CD4-positive, alpha-beta T cell treated with Interleukin-12 subunit alpha and Interleukin-12 subunit beta, for 1 hour (primary cell): ENCODE measurements at regions not wholly inside any gene's neighbourhood (a gene's known extent, or its start where the extent isn't known, plus 50 kb on each side); places are given as distances from the start of the nearest gene placed in this dataset.
"Not testable (repeated sequence)": the region's sequence is repeated elsewhere in the genome, so short reads cannot be mapped to it uniquely, and the experiment has no call there.

Experiments
- DNase-seq: peaks from one replicate; pipeline ENCODE4 v3.0.0-alpha.2; 2020

DNA sequence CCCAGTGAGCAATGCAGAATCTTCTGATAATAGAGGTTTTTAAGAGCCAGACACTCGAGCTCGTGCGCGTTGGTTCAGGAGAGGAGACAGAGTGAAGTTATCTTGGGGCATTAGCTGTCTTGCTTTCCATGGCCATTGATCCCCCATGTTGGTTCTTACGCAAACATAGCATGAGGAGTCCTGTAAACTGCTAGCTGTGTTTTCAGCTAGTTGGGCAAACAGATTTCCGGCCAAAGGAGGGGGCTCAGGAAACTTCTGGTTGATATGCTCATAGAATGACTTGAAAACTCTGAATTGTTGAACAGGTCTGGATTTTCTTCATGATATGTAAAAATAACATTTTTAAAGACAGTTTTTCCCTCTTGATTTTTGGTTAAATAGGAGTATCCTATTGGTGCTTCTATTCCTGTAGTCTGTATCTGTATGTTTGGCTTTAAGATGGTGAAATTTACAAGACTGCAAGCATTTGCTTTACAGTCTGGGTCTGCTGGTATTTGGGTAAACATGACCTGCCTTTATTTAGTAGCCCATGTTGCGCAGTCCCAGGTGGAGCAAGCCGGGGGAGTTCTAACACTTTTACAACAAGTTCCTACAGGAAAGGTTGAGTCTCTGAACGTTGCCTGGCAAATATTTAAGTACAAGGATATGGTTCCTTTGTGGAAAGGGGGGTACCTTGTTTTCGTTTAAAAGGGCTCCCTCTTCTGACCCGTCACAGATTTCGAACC is 218.4 kb upstream of the KCND2 start:
- no peak for DNase-seq

DNA sequence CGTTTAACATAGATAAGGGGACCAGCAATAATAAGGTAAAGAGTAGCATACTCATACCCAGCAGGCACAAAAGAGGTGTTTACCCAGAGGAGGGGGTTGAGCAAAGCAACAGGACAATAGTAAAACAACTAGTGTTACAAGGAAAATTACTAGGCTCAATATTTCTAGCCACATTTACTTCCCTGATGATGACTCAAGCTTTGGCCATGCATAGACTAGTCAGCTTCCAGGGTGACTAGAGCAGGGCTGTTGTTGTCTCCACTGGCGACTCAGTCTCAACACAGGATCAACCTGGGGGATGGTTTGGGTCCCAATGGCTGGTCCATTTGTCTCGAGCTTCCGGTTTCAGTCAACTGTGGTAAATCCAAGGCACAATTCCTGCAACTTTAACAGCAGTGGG is 217.7 kb upstream of the KCND2 start:
- DNase-seq, result no peak

DNA sequence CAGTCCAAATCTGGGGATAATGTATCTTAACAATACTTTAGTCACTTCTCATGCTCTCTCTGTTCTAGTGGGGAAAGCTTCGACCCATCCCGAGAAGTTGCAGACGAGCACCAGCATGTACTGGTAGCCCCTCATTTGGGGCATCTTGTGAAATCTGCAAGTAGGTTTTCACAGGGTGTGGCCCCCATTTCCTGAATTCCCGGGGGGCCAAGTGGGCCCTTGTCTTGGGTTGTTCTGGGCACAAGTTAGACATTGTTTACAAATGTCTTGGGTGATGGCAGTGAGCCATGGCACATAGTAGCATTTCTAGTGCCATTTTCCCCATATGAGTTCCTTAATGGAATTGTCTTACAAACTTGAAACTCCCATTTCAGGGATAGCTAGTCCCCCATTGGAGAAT is 216.7 kb upstream of the KCND2 start:
- DNase-seq, result no peak

DNA sequence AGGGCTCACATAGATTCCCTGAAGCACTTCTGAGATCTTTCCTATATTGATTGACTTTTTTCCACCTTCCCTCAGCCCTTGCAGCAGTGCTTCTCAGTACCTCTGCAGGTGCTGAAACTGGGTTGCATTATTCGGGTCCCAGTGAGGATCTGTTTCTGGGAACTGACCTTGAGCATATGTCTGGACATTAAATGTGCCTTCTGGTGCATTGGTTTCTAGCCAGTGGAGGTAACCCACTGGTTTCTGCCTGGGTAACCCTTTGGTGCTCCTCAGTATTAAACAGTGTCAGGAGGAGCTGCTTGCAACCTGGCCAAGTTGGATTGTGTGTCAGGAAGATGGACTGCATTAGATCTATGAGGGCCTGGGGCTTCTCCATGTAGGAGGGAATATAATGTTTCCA is 213.3 kb upstream of the KCND2 start:
- DNase-seq, result no peak

DNA sequence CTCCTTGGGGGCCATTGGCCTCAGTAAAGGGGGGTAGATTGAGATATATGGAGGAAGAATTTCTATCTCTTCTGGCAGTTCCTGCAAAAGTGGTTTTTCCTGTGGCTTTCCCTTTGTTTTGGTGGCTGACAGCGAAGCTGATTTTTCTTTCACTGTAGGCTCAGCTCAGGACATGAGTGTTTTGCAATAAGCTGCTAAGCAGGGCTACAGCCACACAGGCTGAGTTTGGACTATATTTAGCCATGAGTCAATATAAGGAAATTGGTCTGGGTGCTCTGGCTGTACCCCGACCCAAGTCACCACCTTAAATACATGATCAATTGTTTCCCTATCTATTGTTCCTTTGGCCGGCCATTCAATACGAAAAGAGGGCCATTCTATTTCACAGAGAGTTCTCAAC is 212.7 kb upstream of the KCND2 start:
- no peak for DNase-seq

DNA sequence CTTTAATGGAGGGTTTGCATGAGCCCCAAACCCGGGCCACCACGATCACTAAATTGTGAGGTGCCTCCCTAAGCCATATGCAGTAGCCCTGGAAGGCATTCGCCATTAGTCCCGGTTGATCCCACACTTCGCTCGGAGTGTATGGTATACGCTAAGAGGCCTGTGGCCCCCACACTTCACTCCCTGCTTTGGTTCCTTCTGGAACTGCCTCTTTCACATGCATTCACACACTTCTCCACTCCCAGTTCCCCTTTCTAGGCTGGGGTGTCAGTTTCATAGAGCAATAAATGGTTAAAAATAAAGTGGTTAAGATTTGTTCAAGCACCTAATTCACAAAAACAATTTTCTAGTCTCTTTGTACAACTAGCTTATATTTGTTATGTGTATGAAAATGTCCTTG is 212.1 kb upstream of the KCND2 start:
- DNase-seq, result no peak

DNA sequence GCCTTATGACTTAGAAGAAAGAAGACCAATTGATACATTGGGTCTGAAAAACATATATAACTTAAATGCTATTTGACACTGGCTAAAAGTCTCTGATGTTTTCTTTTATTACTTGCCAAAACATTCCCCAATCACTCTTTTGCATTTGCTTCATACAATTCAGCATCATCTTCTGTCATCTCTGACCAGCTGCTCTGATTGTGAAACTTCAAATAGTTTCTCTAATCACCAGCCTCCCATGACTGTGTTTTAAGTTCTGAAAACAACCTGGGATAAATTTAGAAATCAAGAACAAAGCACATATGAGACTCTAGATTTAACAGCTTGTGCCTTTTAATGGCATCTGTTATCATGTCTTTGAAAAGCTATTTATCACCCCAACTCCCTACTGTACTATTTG is 208.4 kb upstream of the KCND2 start:
- no peak for DNase-seq

DNA sequence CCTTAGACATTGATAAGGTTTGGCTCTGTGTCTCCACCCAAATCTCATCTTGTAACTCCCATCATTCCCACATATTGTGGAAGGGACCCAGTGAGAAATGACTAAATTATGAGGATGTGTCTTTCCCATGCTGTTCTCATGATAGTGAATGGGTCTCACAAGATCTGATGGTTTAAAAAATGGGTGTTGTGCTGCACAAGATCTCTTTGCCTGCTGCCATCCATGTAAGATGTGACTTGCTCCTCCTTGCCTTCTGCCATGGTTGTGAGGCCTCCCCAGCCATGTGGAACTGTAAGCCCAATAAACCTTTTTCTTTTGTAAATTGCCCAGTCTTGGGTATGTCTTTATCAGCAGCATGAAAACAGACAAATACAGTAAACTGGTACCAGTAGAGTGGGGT is 206.1 kb upstream of the KCND2 start:
- DNase-seq, result not testable (repeated sequence)

DNA sequence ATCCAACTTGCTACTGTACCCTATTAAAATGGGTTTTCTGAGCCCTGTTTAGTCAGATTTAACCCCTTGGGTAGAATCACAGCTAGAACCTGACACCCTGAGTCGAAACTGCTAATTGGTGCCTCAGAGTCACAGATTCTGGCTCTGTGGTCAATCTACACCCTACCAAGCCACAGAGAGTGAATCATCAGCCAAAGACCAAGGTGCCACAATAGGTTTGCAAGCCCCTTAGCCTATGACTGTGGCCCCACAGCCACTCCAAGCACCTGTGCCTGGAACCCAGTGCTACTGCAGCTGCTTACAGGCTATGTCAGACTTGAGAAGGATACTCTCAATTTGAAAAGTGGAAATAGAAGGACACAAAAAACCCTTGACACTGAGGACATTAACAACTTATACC is 202.8 kb upstream of the KCND2 start:
- no peak for DNase-seq

DNA sequence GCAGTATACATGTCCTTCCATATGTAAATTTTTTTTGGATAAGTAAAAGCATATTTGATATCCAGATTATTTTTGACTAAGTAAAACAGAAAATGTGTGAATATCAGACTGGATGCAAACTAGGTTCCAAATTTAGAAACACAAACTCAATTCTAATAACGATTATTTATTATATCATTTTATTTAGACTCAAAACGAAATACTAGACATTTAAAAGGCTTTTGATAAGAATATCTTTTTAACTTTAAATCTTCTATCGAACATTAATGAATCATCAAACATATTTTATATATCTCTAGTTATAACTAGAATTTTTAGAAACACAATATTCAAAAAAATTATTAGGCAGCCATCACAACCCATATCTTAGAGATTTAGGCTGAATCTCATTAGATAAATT is 195.2 kb upstream of the KCND2 start:
- no peak for DNase-seq

DNA sequence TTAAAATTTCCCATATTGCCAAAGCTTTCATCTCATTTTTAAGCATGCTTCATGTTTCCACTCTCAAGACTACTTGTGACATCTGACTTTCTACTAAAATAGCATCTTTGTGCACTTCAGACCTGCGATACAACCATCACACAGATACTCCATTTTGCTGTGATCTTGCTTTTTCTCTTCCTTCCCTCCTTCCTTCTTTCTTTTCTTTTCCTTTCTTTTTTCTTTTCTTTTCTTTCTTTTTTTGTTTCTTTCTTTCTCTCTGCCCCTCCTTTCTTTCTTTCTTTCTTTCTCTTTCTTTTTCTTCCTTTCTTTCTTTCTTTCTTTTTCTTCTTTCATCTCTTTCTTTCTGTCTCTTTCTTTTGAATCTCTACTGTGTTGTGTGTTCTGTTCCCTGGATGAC is 194.0 kb upstream of the KCND2 start:
- no peak for DNase-seq

DNA sequence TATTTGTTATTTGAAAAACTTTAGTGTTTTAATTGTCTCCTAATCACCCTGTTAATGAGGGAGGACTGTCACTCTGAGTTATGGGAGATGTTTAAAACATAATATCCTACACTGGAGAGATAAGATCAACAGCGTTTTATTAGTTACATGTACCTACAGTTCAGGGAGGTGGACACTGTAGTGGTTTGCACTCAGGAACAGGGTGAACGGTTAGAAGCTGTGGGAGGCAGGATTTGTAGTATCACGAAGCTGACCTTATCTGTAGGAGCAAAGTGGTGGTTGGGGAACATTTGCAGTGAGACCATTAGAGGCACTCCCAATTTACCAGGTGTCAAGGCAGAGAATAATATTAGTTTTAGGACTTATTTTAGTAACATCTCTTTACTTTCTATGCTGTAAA is 193.3 kb upstream of the KCND2 start:
- no peak for DNase-seq

DNA sequence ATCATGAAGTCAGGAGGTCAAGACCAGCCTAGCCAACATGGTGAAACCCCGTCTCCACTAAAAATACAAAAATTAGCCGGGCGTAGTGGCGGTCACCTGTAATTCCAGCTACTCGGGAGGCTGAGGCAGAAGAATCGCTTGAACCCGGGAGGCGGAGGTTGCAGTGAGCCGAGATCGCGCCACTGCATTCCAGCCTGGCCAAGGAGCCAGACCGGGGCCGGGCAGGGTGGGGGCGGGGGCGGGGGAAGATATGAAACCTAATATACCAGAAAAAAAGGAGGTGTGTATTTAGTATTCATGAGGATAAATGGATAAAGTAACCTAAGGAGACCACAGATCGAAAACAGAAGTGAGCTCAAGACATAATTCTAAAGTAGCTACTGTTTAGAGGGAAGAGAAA is 186.5 kb upstream of the KCND2 start:
- DNase-seq, result not testable (repeated sequence)

DNA sequence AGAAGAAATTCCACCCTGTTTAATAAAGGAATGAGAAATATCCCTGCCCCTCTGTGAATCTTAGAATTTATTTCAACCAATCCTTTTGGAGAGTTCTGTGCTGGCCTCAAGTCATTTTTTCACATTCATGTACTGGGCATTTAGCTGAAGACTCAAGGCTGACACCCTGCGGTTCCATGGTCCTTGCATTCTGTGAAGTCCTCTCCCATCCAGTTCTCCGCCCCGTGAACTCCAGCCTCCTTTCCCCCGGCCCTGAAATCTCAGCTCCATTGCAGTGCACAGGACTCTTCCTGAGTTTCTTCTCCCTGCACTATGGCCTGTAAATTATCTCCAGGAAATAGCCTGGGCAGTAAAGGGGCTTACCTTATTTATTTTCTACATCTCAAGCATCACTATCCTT is 183.0 kb upstream of the KCND2 start:
- no peak for DNase-seq

DNA sequence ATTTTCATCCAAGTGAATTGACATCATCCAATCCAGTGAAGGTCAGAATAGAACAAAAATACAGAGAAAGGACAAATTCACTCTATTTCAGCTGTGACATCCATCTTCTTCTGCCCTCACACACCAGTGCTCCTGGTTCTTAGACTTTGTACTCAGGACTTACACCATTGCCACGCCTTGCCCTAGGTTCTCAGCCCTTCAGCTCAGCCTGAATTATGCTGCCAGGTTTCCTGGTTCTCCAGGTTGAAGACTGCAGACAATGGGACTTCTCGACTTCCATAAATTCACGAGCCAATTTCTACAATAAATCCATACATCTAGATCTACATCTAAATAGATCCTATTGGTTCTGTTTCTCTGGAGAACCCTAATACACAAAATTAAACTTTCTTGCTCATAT is 181.2 kb upstream of the KCND2 start:
- DNase-seq, result no peak

DNA sequence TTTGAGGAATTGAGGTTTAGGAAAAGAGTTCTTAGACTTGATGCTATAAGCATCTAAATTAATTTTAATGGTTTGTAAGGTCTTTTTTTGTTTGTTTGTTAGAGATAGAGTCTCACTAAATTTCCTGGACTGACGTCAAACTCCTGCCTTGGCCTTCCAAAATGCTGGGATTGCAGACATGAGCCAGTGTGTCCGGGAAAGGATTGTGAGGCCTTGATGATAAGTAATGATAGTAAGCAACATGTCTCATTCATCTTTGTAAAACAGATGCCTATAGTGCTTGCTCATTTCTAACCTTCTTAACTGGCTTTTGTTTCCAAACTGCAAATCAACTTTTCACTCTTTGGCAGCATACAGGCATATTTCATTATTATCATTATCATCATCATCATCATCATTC is 176.0 kb upstream of the KCND2 start:
- DNase-seq, result no peak

DNA sequence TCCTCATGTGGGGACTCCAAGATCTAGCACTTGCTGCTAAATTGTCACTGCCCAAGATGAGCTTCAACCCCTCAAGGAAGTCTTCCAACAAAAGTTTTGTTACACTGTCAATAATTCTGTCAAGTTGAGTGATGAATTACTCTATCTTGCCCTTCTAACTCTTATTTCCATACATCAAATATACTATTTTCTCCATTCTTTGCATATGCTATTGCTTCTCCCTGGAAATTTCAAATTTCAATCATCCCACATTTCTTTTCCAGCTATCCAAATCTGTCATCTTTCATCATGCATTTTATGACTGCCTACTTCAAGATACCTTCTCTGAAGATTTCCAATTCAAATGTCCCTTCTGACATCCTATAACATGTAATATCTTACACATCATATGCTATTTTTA is 175.2 kb upstream of the KCND2 start:
- DNase-seq, result no peak

DNA sequence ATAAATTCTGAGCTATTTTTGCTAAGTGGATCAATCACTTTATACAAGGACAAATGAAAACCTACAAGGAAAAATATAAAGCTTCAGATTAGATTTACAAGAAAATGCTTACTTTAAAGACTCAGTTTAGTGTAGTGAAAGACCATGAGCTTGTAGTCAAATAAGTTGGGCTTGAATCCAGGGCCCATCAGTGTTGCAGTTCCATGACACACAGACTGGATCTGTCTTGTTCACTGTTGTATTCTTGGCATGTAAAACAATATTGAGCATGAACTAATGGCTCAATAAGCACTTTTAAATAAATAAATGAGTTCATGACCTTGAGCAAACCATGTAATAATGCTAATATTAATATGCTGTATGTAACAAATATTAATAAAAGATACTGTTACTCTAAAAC is 164.6 kb upstream of the KCND2 start:
- no peak for DNase-seq

DNA sequence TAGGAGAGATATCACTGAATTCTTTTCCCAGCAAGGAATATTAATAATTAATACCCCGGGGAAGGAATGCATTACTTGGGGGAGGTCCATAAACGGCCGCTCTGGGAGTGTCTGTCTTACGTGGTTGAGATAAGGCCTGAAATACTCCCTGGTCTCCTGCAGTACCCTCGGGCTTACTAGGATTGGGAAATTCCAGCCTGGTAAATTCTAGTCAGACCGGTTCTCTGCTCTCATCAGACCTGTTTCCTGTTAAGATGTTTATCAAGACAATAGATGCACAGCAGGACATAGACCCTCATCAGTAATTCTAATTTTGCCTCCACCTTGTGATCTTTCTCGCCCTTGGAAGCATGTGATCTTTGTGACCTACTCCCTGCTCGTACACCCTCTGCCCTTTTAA is 162.8 kb upstream of the KCND2 start:
- DNase-seq, result no peak

DNA sequence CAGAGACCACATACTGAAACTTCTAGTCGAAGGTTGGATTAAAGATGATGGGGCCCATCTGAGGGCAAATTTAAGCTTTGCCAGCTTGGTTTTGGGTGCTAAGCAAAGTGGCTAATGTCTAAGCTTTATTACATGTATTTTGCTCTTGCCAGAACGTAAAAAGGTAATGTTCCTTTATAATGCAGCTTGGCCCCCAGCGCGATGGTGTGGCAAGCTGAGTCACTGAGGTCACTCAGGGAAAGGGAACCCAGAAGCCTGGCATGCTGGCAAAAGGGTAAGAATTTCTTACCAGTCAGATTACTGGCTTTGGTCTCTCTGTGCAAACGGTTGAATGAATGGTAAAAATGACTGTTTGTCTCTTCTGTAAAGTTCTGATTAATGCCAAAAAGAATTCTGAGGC is 158.3 kb upstream of the KCND2 start:
- DNase-seq, result no peak

DNA sequence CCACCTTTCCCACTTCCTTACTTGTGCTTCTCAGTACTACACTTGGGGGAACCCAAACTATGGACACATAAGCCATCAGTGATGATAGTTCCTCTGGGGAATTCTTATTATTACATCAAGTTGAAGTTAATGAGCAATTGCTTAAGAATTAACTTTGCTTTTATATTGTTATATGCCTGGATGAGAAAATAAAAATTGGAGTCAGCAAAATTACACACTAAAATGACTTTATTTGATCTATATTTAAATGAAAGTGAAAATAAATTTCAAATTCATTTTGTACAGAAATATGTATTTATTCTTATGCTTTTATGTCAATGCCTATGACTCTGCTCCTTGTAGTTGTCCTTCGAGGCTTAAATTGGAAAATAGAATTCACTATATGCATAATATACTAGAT is 149.4 kb upstream of the KCND2 start:
- DNase-seq, result no peak

DNA sequence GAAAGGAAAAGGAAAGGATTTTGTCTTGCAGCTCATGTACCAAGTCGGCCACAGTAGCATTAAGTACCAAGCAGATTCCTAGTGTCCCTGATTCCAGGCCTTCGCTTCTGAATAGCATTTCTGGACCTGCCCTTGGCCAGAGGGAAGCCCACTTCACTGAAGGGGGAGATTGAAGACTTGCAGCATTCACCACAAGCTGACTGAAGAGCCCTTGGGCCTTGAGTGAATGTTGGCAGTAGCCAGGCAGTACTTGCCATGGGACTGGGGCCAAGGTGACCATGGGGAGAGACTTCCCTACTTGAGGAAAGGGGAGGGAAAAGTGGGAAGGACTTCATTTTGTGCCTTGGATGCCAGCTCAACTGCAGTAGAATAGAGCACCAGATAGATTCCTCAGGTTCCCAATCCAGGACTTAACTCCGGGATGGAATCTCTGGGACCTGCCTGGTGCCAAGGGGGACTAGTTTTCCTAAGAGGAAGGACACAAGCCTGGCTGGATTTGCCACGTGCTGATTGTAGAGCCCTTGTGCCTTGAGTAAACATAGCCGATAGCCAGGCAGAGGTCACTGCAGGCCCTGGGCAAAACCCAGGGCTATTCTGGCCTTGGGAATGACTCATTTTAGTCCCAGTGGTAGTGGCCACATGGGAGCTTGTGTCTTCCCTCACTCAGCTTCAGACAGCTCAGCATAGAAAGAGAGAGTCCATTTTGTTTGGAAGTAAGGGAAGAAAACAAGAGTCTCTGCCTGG is 141.7 kb upstream of the KCND2 start:
- DNase-seq, result no peak

DNA sequence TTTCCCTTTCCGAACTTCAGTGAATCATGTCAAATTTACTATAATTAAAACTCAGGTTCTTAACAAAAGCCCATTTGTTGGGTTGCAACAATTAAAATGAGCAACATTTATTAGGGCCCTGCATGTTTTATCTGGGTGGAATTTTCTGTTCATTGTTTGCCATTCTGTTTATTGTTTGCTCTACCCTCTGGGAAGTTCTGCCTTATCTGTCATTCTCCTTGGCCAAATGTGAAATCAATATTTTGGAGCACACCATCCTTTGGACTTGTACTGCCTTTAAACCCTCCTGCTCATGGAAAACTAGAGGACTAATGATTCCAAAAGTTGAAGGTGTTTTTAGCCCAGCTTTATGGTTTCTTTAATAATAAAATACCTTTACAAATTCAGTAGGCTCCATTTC is 134.5 kb upstream of the KCND2 start:
- no peak for DNase-seq

DNA sequence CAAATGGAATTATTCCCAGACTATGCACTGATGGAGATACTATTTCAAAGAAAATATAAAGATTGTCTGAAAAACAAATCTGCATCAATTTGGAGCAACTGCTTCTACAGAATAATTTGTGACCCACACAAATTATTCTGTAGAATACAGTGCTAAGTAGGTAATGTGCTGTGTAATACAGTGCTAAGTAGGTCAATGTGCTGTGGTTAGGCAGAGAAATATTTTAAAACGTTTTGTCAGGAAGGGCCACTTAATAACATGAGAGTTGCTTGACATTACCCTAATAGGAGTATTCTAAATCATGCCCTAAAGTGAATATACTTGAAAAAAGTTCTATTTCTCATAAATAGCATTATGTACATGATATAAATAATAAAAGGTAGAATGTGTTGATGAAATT is 116.5 kb upstream of the KCND2 start:
- DNase-seq, result no peak

DNA sequence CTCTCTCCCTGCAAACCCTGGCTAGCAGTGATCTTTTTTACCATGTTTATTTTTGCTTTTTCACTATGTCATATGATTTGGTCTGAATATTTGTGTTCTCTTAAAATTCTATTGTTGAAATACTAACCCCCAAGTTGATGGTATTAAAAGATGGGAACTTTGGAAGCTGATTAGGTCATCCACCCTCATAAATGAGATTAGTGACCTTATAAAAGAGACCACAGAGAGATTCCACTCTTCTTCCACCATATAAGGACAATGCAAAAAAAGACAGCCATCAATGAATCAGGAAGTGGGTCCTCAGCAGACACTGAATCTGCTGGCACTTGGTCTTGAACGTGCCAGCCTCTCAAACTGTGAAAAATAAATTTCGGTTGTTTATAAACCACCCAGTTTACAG is 112.8 kb upstream of the KCND2 start:
- no peak for DNase-seq
